Astrocyte of the spinal cord (primary cell): ENCODE measurements at regions not wholly inside any gene's neighbourhood (a gene's known extent, or its start where the extent isn't known, plus 50 kb on each side); places are given as distances from the start of the nearest gene placed in this dataset.

Experiments
- DNase-seq: peaks from one replicate; pipeline ENCODE4 v3.0.0; 2011; ENCODE audit warnings: low read depth, low spot score
- H3K4me3 ChIP-seq: 2 replicates; pipeline ENCODE4 v1.5.1; 2011; ENCODE audit warnings: low read depth, mild to moderate bottlenecking, low read length, moderate library complexity
- CTCF ChIP-seq: IDR thresholded peaks from 2 replicates; pipeline ENCODE4 v1.5.1; 2012; ENCODE audit warnings: low read depth, mild to moderate bottlenecking, low read length, inconsistent platforms
- in situ Hi-C: cut with HindIII; loops from 2 replicates; pipeline ENCODE4 v1.10.0; 2017; ENCODE audit warnings: low sequenced_read_pairs

DNA sequence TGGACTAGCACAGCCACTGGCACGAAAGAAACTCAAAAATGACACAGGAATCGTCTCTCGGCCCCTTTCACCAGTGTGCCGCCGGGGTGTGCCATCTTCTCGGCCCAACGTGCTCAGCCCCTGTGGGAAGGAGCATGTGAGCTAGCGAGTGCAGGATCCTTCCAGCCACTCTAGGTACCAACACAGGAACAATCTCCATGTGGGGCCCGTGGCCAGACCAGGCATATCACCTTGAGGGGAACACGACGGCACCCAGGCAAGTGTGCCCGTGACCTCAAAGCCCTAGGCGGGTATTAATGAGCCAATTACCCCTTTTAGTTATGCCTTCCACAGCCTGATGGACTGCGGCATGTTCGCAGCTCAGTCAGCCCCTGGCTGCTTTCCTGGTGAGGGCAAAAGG is 231.5 kb downstream of the FAT4 start:
- DNase-seq, result no peak
- TF ChIP-seq CTCF, result no peak
- in situ Hi-C loops, result no loop called here
- H3K4me3 ChIP-seq, result no peak overlapping the region

DNA sequence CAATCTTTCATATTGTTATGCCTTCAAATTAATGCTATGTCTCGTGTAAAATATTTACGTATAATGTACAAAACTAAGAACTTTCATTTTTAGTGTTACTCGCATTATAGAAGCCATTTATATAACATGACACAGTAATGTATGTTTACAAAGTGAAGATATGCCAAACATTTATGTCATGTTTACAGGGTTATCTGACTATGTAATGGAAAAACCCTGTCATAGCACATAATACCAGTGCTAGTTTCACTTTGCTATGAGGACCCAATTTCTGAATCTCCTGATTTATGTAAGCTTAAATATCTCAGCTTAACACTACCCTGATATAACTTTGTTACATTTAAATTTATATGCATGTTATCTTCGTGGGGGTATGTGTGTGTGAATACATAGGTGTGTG is 233.1 kb downstream of the FAT4 start:
- TF ChIP-seq CTCF, result no peak
- peak; percentile 6 for DNase-seq
- no peak overlapping the region for H3K4me3 ChIP-seq
- in situ Hi-C loops, result no loop called here

GRCh38 chr4:125550769-125551168 is 236.0 kb downstream of the FAT4 start:
- DNase-seq, result no peak
- no peak for TF ChIP-seq CTCF
- in situ Hi-C loops, result no loop called here
- H3K4me3 ChIP-seq, result no peak overlapping the region

- in situ Hi-C loops, result no loop called here
- H3K4me3 ChIP-seq, result no peak overlapping the region
- no peak for DNase-seq
- TF ChIP-seq CTCF, result no peak
Observed at GRCh38 chr4:125551466-125551865, 236.7 kb downstream of the FAT4 start.

DNA sequence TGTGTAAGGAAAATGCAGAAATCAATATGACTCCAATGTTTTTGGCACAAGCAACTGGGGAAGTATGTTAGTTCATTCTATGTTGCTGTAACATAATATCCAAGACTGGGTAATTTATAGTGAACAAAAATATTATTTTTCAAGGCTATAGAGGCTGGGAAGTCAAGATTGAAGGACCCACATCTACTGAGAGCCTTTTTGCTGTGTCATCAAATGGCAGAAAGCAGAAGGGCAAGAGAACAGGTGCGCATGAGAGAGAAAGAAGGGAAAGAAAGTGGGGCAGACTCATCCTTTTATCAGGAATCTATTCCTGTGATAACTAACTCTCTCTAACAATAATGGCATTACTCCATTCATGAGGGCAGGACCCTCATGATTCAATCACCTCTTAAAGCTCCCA is 237.2 kb downstream of the FAT4 start:
- no peak overlapping the region for H3K4me3 ChIP-seq
- TF ChIP-seq CTCF, result no peak
- in situ Hi-C loops, result no loop called here
- DNase-seq, result no peak

DNA sequence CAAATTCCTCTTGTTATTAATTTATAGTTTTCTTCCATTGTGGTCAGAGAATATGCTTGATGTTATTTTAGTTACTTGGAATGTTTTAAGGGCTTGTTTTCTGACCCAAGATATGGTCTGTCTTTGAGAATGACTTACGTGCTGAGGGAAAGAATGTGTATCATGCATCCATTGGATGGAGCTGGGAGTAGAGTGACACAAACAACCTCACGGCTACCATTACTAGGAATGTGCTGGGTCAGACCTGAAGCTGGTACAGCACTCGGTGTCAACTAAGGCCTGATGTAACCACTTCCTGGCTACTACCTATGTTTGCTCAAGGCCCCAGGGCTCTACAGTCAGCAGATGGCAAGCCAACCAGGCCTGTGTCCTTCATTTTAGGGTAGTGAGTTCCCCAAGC is 257.8 kb downstream of the FAT4 start:
- in situ Hi-C loops, result no loop called here
- TF ChIP-seq CTCF, result no peak
- DNase-seq, result no peak
- no peak overlapping the region for H3K4me3 ChIP-seq

- in situ Hi-C loops, result no loop called here
- no peak for DNase-seq
- H3K4me3 ChIP-seq, result no peak overlapping the region
- TF ChIP-seq CTCF, result no peak
Observed at GRCh38 chr4:125573368-125573767, 258.6 kb downstream of the FAT4 start.
